Testis (tissue), 2 donors: ENCODE measurements at regions not wholly inside any gene's neighbourhood (a gene's known extent, or its start where the extent isn't known, plus 50 kb on each side); places are given as distances from the start of the nearest gene placed in this dataset.

Experiments
- CTCF ChIP-seq, 3 experiments: fragments of 450-650 bp in 2 of 3; fragments of 200-600 bp in 1 of 3; sonication (generic) in 1 of 3; IDR thresholded peaks; one replicate each; pipeline ENCODE4 v1.5.1; 2016 to 2019; ENCODE audit warnings: antibody characterized with exemption in 3 of 3, mild to moderate bottlenecking in 2 of 3, moderate library complexity in 1 of 3
- POLR2A ChIP-seq: fragments of 450-650 bp; IDR thresholded peaks from one replicate; pipeline ENCODE4 v1.6.1; 2017; ENCODE audit warnings: antibody characterized with exemption, mild to moderate bottlenecking, moderate library complexity

- TF ChIP-seq POLR2A (no peak), CTCF (IDR thresholded peaks at IDR 0.05) (no peak)
These were observed 167.9 kb downstream of the SHANK2 start for GRCh38 chr11:71084306-71085012.
